HG03354 (cell line): ENCODE measurements at regions not wholly inside any gene's neighbourhood (a gene's known extent, or its start where the extent isn't known, plus 50 kb on each side); places are given as distances from the start of the nearest gene placed in this dataset.
"Not testable (repeated sequence)": the region's sequence is repeated elsewhere in the genome, so short reads cannot be mapped to it uniquely, and the experiment has no call there.

Experiments used
- ATAC-seq: cut with Tn5 transposase; IDR thresholded peaks from one replicate; pipeline ENCODE4 v1.9.1; 2021; ENCODE audit warnings: mild to moderate bottlenecking; ENCODE audit not compliant: unreplicated experiment, poor library complexity, severe bottlenecking

- no peak for ATAC-seq
Observed at GRCh38 chr7:113339661-113340060, 221.3 kb upstream of the SMIM30 start.

DNA sequence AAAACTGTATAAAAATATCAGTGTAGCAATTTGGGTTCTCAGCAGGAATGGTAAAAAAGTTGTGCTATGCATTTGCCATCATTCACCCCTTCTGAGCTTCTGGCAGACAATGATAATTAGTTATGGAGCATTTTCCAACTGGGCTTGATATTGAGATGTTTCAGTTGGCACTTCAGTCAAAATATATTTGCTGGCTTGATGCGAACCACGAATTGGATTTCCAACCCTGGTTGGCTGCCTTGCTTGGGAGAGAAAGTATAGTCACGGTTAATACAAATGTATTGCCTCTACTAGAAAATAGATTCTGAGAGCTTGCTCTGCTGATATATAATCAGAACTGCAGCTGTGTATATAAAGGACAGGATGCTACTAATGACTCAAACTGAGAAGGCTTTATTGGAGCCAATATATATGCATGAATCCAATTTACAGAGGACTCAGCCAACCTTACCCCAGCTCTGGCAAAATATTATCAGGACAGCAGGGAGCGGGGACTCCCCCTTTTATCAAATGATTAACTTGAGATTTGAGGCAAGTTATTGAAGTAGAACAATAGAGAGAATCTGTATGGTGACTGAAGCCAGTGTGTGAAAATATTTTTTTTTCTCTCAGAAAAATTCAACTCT, 219.8 kb upstream of the SMIM30 start:
- ATAC-seq: peak; percentile 95

DNA sequence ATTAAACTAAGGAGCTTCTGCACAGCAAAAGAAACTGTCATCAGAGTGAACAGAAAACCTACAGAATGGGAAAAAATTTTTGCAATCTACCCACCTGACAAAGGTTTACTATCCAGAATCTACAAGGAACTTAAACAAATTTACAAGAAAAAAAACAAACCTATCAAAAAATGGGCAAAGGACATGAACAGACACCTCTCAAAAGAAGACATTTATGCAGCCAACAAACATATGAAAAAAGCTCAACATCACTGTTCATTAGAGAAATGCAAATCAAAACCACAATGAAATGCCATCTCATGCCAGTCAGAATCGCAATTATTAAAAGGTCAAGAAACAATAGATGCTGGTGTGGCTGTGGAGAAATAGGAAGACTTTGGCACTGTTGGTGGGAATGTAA, 218.5 kb upstream of the SMIM30 start:
- not testable (repeated sequence) for ATAC-seq

DNA sequence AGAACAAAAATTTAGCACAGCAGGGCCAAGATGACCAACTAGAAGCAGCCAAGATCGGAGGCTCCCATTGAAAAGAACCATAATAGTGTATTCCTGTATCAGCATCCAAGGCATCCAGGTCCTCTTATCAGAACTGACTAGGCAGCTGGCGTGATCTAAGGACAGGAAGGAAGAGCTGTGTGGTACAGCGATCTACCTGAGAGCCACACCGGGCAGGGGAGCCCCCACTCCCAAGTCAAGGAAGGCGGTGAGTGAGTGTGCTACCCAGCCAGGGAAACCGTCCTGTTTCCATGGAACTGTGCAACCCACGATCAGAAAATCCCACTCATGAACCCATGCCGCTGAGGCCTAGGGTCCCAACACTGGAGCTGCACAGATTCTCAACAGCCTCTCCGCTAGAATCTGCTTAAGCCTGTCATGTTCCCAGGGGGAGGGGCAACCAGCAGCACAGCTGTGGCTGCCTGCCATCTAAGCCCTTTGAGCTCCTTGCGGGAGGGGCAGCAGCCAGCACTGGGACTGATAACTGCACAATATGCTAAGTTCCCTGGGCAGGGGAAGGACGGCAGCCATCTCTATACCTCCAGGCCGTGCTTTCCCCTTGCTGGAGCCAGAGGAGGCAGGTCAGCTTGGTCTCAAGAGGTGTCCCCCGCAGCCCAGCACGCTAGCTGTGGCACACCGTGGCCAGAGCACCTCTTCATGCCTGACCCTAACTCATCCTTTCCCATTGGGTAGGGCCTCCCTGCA, 213.0 kb upstream of the SMIM30 start:
- no peak for ATAC-seq

DNA sequence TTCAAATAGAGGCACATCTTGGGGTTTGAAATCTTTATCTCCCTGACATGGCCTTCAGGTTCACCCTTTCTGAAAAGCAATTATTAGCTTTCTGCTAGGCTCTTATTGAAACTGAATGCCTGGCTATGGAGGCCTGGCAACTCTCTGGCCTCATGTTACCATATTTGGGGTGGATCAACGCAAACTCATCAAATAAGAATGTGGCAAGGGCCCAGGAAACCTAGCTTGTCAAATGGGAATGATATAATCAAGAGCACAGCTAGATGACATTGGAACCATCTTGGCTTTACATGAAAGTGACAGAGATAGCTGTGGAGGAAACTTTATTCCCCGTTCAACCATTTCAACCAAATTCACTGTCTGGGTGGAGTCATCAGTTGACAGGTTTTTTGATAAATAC, 202.8 kb upstream of the SMIM30 start:
- ATAC-seq: no peak

DNA sequence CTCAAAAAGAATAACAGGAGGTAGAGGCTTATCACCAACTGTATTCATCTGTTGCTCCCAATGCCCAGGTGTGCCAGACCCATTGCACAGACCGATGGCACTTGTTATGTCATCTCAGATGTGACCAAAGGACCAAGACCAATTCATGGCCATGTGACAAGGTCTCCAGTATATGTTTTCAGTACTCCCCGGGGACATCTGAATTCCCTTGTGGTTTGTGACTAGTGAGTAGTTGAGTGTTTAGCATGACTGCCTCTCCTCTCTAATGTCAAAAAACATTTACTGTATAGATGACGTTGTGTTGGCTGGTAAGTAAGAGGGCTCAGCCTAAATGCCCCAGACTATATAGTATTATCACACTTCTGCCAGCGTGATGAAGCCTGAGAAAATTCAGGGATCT, 202.1 kb upstream of the SMIM30 start:
- ATAC-seq: no peak

DNA sequence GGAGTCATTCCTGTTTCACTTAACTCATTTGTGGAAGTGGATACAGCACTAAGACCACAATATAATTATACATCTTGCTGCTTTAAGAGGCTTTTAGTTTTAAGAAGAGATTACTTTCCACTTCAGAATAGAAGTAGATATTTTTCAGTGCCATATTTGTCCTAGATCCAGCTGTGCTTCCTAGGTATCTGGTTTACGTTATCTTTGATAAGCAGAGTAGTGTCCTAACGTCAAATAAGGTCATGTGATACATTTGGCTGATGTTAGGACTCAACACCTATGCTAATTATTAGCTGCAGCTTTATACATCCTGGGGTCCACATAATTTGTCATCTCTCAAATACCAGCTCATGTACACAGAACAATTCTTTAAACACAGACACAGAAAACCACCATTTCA, 196.2 kb upstream of the SMIM30 start:
- ATAC-seq: no peak

GRCh38 chr7:113308399-113308798, 190.0 kb upstream of the SMIM30 start:
- ATAC-seq: no peak

DNA sequence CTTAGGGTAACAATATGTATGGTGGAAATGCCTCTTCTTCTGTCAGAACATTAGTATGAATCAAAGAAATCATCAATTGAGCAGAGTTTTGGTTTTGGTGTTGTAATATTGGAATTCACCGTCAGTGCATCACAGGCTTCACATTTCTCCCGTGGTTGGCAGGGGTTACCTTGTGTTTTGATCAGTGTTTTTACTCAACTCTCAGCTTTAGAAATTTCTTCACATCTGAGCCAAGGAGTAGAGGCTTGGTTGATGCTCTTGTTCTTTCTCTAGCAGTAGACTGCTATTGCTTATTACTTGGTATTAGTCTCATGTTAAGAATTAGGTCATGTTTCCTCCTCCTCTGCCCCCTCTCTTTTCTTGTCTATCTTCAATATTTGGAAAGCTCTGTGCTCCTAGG, 188.8 kb upstream of the SMIM30 start:
- no peak for ATAC-seq

GRCh38 chr7:113306302-113306701, 187.9 kb upstream of the SMIM30 start:
- no peak for ATAC-seq

GRCh38 chr7:113304104-113304503, 185.8 kb upstream of the SMIM30 start:
- ATAC-seq: peak; percentile 59

DNA sequence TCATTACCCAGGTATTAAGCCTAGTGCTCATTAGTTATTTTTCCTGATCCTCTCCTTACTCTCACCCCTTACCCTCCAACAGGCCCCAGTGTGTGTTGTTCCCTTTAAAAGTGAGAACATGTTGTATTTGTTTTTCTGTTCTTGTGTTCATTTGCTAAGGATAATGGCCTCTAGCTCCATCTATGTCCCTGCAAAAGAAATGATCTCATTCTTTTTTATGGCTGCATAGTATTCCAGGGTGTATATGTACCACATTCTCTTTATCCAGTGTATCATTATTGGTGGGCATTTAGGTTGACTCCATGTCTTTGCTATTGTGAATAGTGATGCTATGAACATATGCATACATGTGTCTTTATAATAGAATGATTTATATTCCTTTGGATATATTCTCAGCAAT, 185.0 kb upstream of the SMIM30 start:
- ATAC-seq: not testable (repeated sequence)

DNA sequence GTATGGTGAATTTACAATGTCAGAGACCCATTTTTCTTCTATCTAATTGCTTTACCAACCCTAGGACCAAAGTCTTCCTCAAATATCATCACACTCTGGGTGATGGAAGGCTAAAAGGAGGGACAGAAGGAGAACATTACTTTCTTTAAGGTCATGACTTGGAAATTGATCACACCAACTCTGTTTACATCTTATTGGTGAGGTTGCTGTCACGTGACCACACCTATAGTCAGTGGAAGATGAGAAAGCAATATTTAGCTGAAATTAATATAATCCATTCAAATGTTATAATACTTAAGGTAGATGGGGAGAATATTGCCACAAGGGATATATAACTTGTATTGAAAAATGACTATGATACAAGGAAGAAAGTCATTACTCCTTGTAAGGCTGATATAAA, 183.6 kb upstream of the SMIM30 start:
- ATAC-seq: no peak

DNA sequence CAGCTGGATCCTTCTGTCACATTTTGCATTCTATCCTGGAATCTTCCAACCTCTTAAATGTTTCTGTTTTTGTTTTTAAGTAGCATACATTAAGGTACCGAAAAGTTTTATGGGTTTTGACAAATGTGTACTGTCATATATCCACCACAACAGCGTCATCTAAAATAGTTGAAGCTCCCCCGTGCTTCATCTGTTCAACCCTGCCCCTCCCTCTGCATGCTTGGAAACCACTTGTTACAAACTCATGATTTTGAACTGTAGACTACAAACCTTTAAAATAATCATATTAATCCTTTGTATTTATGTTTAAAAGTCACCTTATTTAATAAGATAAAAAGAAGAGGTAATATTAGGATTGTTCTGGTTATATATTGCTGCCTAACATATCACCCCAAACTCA, 182.8 kb upstream of the SMIM30 start:
- ATAC-seq: no peak

DNA sequence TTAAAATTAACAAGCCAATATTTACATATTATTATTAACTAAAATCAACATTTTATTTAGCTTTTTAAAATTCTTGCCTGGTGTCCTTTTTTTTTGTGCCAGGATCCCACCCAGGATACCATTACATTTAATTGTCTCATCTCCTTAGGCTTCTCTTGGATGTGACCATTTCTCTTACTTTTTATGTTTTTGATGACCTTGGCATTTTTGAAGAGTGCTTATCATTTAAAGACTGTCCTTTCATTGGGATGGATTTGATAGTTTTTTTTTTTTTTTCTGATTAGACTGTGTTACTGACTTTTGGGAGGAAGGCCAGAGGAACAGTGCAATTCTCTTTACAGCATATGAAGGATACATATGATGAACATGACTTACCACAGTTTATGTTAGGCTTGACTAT, 181.4 kb upstream of the SMIM30 start:
- ATAC-seq: no peak

DNA sequence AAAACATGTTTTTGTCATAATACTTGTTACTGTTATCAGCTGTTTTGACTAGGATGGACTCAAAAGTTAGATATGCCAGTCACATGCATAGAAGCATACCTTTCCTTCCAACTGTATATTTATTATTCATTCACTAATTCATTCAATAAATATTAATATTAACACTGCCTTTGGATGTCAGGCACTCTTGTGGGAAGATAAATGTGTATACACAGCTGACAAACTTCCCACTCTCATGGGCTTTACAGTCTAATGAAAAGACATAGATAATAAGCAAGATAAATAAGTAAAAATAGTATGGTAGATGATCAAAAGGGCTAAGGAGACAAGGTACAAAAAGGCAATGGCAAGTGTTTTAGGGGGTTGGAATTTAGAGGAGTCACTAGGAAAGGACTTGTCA, 180.1 kb upstream of the SMIM30 start:
- no peak for ATAC-seq

DNA sequence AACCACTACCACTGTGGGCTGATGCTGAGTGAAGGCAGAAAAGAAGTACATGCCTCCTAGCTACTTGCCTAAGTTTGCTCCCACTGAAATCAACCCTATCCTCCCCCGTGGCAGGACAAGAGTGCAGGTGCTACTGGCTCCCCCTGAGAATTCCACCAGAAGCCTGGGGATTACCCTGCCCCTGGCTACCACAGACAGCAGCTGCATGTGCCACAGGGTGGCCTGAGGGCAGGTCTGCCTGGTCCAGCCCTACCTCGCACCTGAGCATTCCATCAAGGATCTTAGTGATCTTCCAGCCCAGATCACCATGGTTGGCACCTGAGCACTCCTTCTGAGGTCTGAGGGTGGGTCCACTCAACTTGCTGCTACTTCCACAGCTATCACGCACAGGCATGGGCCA, 176.4 kb upstream of the SMIM30 start:
- no peak for ATAC-seq

- ATAC-seq: no peak
Observed at GRCh38 chr7:113292105-113292504, 173.8 kb upstream of the SMIM30 start.

DNA sequence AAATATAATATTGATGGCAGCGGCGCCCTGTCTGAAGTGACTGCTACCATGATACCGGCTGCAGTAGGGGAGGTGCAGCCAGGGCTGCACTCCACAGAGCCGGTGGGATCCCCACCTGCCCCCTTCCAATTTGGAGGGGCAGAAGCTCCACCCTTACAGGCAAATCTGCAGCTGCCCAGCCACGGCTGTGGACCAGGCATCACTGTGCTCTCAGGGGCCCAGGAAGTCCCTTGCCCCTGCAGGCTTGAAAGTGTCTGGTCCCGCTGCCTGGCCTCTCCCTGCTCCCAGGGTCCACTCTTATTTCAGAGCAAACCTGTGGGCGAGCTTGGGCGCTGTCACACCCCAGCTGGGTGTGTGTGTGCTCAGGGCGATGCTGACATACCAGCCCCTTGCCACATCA, 172.7 kb upstream of the SMIM30 start:
- ATAC-seq: no peak

DNA sequence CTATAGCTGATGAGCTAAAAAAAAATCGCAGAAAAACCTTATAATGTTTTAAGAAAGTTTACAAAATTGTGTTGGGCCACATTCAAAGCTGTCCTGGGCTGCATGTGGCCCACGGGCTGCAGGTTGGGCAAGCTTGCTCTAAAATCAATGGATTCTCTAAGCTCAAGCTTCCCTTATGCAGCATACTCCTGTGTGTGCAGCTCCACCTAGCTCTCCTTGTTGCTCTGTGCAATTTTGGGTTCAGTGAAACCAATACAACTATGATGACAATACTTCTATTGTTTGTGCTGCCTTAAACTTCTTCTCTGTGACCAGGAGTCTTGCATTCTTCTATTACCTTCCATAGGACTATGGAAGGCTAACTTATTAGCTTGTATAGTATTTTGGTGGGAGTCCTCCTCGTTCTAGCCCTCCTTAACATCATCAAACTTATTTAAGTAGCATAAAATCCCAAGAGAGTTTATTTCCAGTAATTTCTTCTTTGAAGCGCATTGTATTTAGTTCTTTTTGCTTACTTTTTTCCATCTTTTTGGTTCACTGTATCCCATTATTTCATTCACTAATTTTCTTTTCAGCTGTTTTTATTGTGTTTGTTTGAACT, 170.9 kb upstream of the SMIM30 start:
- ATAC-seq: no peak

DNA sequence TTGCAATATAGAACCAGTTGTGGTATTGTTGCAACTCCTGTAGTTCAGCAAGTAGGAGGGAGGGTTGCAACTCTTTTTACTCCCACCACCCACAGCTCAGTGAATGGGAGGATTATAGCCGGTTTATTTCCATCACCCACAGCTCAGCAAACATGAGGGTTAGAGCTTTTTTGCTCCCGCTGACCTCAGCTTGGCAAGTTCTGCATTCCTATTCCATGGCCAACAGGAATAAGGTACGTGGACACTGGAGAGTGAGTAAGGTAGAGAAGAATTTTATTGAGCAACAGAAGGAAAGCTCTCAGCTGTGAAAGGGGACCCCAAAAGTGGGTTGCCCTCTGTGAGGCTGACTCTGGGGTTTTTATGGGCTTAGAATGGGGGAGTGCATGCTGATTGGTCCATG, 167.1 kb upstream of the SMIM30 start:
- ATAC-seq: no peak
